Breast epithelium (tissue), 4 donors: ENCODE measurements at regions not wholly inside any gene's neighbourhood (a gene's known extent, or its start where the extent isn't known, plus 50 kb on each side); places are given as distances from the start of the nearest gene placed in this dataset.
"Not testable (repeated sequence)": the region's sequence is repeated elsewhere in the genome, so short reads cannot be mapped to it uniquely, and the experiment has no call there.

Experiments used
- DNase-seq, 2 donors: peaks; one replicate each; pipeline ENCODE4 v3.0.0-alpha.2; 2019; ENCODE audit warnings: low spot score in 2 of 2
- H3K27ac ChIP-seq, 2 donors: fragments of 200-600 bp; sonication (generic) in 1 of 2; one replicate each; pipeline ENCODE4 v1.5.1; 2016 to 2019; ENCODE audit warnings: mild to moderate bottlenecking in 1 of 2
- H3K27me3 ChIP-seq, 2 donors: fragments of 200-600 bp; sonication (generic) in 1 of 2; one replicate each; pipeline versions ENCODE4 v1.5.1 to v1.6.0; 2017 to 2019; ENCODE audit warnings: control low read depth in 1 of 2, mild to moderate bottlenecking in 1 of 2
- H3K36me3 ChIP-seq: fragments of 200-600 bp; one replicate; pipeline ENCODE4 v1.5.1; 2019
- H3K4me1 ChIP-seq, 2 donors: fragments of 200-600 bp; sonication (generic); one replicate each; pipeline ENCODE4 v1.5.1; 2016 to 2019; ENCODE audit warnings: control low read depth in 1 of 2
- H3K4me3 ChIP-seq, 3 donors: fragments of 200-600 bp; sonication (generic); 1 replicate in 2 of 3; 2 replicates in 1 of 3; pipeline ENCODE4 v1.5.1; 2016 to 2019; ENCODE audit warnings: mild to moderate bottlenecking in 3 of 3, moderate library complexity in 2 of 3
- H3K9me3 ChIP-seq, 2 donors: fragments of 200-600 bp; sonication (generic) in 1 of 2; one replicate each; pipeline ENCODE4 v1.5.1; 2016 to 2019; ENCODE audit warnings: control low read depth in 1 of 2
- CTCF ChIP-seq, 3 donors: fragments of 450-650 bp; IDR thresholded peaks; one replicate each; pipeline ENCODE4 v1.5.1; 2016 to 2017; ENCODE audit warnings: antibody characterized with exemption in 3 of 3, mild to moderate bottlenecking in 3 of 3, moderate library complexity in 3 of 3
- POLR2A ChIP-seq: fragments of 450-650 bp; IDR thresholded peaks from one replicate; pipeline ENCODE4 v1.6.1; 2016; ENCODE audit warnings: antibody characterized with exemption, mild to moderate bottlenecking, moderate library complexity
- POLR2AphosphoS5 ChIP-seq, 3 donors: sonication (generic); formaldehyde crosslinking; IDR thresholded peaks; one replicate each; pipeline ENCODE4 v1.6.1; 2017; ENCODE audit warnings: antibody characterized with exemption in 3 of 3
- intact Hi-C: fragments of 100-400 bp; cut with DNase I; formaldehyde crosslinking; loops from one replicate; pipeline ENCODE4 v1.15.1; 2023; ENCODE audit warnings: low total_unique reads

- Histone ChIP-seq H3K36me3 (no peaks in the 10 kb centered on the region), H3K4me1 (no peaks in the 10 kb centered on the region), H3K27ac (no peak overlapping the region), H3K27me3 (no peaks in the 10 kb centered on the region), H3K4me3 (no peak overlapping the region), H3K9me3 (no peaks in the 10 kb centered on the region)
- intact Hi-C loops: no loop called here
- DNase-seq: no peak
- TF ChIP-seq POLR2AphosphoS5 (IDR thresholded peaks at IDR 0.05) (no peak), POLR2A (no peak), CTCF (IDR thresholded peaks at IDR 0.05) (no peak)
Observed at GRCh38 chr9:87040410-87041009, 93.2 kb upstream of the GAS1 start.

GRCh38 chr9:87041553-87042235 lies 94.4 kb upstream of the GAS1 start:
- H3K4me3 ChIP-seq, DNase-seq, H3K27ac ChIP-seq, intact Hi-C loops, H3K36me3 ChIP-seq, H3K27me3 ChIP-seq, H3K9me3 ChIP-seq, H3K4me1 ChIP-seq: not testable (repeated sequence)

GRCh38 chr9:87049929-87050608 lies 102.8 kb upstream of the GAS1 start:
- H3K27me3 ChIP-seq, H3K27ac ChIP-seq, H3K4me3 ChIP-seq, DNase-seq, intact Hi-C loops, H3K36me3 ChIP-seq, H3K4me1 ChIP-seq: not testable (repeated sequence)
- H3K9me3 ChIP-seq: peaks cover 0 to 11% of the 10 kb centered on the region in 2 donors

- H3K36me3 ChIP-seq: no peaks in the 10 kb centered on the region
- H3K9me3 ChIP-seq: no peaks in the 10 kb centered on the region
- TF ChIP-seq POLR2A: no peak
- DNase-seq: no peak
- no peak overlapping the region for H3K27ac ChIP-seq
- no peak overlapping the region for H3K4me3 ChIP-seq
- intact Hi-C loops: no loop called here
- H3K4me1 ChIP-seq: no peaks in the 10 kb centered on the region
- no peaks in the 10 kb centered on the region for H3K27me3 ChIP-seq
Observed at GRCh38 chr9:87054999-87055686, 107.8 kb upstream of the GAS1 start.

GRCh38 chr9:87059772-87060171 lies 112.5 kb upstream of the GAS1 start:
- Histone ChIP-seq H3K4me1 (no peaks in the 10 kb centered on the region), H3K4me3 (no peak overlapping the region), H3K27ac (peak overlapping the region in 1 of 2 donors; percentile 43), H3K27me3 (no peaks in the 10 kb centered on the region), H3K36me3 (no peaks in the 10 kb centered on the region), H3K9me3 (no peaks in the 10 kb centered on the region)
- TF ChIP-seq POLR2AphosphoS5 (IDR thresholded peaks at IDR 0.05) (peak in 1 of 3 donors; percentile 23), POLR2A (no peak)
- no peak for DNase-seq
- intact Hi-C loops: no loop called here

- no peaks in the 10 kb centered on the region for H3K27me3 ChIP-seq
- TF ChIP-seq CTCF (IDR thresholded peaks at IDR 0.05) (no peak), POLR2AphosphoS5 (IDR thresholded peaks at IDR 0.05) (no peak), POLR2A (no peak)
- H3K4me3 ChIP-seq: no peak overlapping the region
- no peaks in the 10 kb centered on the region for H3K4me1 ChIP-seq
- H3K9me3 ChIP-seq: no peaks in the 10 kb centered on the region
- H3K27ac ChIP-seq: peak overlapping the region; percentile 3 to 8
- H3K36me3 ChIP-seq: no peaks in the 10 kb centered on the region
- intact Hi-C loops: no loop called here
- no peak for DNase-seq
Observed at GRCh38 chr9:87062746-87063145, 115.4 kb upstream of the GAS1 start.

GRCh38 chr9:87063246-87063645 lies 115.9 kb upstream of the GAS1 start:
- Histone ChIP-seq H3K27ac (peak overlapping the region; percentile 3 to 8), H3K27me3 (no peaks in the 10 kb centered on the region), H3K9me3 (no peaks in the 10 kb centered on the region), H3K4me3 (no peak overlapping the region), H3K36me3 (no peaks in the 10 kb centered on the region), H3K4me1 (no peaks in the 10 kb centered on the region)
- intact Hi-C loops: no loop called here
- DNase-seq: peak in 1 of 2 donors; percentile 39
- TF ChIP-seq POLR2A (no peak), POLR2AphosphoS5 (IDR thresholded peaks at IDR 0.05) (no peak), CTCF (IDR thresholded peaks at IDR 0.05) (no peak)
